ENCODE measurements at regions not wholly inside any gene's neighbourhood (a gene's known extent, or its start where the extent isn't known, plus 50 kb on each side); places are given as distances from the start of the nearest gene placed in this dataset.
"Not testable (repeated sequence)": the region's sequence is repeated elsewhere in the genome, so short reads cannot be mapped to it uniquely, and the experiment has no call there.

DNA sequence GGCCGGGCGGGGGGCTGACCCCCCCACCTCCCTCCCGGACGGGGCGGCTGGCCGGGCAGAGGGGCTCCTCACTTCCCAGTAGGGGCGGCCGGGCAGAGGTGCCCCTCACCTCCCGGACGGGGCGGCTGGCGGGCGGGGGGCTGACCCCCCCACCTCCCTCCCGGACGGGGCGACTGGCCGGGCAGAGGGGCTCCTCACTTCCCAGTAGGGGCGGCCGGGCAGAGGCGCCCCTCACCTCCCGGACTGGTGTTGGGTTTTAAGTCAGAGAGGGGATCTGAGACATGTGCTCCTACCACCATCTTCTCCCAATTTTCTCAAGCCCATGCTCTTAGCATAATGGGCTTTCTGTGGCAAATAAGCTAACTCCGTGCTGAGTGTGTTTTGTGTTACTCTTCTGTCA is 87.5 kb upstream of the TMTC4 start:
- not testable (repeated sequence) for DNase-seq

DNA sequence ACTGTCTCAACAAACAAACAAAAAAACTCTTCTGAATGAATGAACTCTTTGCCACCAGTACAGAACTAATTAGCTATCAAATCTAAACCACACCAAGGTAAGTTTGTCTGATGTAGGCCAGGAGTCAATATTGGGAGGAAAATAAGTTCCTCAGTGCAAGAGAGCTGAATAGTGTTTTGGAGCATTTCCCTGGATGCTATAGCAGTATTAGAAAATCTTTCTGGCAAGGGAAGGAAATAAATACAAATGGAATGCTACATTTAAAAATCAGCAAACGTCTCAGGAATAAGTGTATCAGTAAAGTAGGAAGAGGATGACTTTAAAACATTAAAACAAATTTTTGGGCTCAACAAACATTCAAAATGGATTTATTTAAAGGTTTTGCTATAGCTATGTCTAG is 81.3 kb upstream of the TMTC4 start:
- no peak for DNase-seq

DNA sequence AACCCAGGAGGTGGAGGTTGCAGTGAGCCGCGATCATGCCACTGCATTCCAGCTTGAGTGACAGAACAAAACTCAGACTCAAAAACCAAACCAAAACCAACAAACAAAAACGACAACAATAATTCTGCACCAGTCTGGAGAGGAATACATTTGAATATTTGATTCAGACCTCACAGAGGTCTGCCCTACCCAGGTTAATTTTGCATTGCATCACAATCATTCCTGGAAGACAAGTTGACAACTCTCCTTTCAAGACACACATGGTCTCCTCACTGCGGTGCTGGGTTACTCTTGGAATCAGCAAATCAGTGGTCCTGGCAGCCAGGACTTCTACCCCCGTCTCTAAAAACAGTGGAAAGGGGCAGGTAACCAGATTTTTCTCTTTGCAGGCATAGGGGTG is 79.9 kb upstream of the TMTC4 start:
- no peak for DNase-seq

DNA sequence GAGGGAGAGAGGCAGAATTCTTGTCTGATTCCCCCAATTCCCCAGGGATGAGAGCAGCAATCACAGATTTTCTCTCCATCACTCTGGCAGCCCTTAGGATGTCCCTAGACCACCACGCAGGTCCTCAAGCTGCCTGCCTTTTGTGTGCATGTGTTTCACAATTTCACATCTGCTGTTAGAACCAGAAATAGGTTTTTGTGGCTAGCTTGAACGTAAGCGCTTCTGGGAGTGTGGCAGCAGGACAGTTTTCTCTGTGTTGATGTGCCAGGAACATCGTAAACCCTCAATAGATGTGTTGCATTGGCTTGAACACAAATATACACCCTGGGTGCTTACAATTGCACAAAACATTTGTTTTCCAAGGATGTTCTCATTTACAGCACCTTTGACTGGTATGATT is 78.8 kb upstream of the TMTC4 start:
- peak; percentile 2 for DNase-seq

DNA sequence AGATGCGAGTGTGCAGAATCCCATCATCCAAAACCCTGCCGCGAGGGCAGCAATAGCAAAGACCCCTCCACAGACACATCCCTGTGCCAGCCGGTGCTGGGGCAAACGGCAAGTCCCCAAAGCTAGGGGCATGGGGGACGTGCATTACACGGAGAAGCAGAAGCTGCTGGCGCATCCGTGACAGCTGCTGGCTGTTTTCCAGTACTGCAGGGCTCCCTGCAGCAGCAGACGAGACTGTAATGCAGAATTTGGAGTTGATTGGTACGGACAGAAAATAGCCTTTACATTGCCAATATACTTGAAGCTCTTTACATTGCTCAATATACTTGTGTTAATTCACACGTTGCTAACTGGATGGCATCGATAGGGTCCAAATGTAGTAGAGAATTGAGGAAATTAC is 77.2 kb upstream of the TMTC4 start:
- peak; percentile 3 for DNase-seq

DNA sequence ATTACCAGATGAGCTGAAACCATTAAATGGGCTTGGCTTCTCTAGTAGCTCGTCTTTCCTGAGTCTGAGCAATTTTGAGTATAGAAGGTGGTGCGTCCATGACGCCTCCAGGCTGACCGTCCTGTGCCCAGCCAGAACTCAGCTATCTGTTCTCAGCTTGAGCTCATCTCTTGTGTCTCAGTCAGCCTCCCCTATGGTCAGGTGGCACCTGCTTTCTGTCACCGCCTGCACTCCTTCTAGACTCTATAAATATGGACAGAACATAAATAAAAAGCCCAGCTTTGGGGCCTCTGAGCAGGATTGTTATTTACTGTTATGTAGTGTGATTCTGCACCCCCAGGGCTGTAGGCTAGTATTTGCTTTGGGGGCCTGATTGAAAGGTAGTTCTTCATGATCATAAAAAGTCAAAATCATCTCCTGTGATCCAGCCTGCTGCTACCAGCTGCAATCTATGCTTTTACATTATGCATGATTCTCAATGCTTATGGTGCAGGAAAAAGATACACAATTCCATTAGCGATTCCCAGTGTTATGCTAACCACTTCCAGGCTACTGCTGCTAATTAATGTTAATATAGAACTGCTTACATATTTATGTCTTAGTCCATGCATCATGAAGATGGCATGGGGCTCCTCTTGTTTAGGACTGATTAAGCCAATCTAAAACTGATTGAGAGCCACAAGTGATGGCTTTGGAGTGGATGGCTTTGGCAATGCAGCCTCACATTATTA is 72.5 kb upstream of the TMTC4 start:
- no peak for DNase-seq

DNA sequence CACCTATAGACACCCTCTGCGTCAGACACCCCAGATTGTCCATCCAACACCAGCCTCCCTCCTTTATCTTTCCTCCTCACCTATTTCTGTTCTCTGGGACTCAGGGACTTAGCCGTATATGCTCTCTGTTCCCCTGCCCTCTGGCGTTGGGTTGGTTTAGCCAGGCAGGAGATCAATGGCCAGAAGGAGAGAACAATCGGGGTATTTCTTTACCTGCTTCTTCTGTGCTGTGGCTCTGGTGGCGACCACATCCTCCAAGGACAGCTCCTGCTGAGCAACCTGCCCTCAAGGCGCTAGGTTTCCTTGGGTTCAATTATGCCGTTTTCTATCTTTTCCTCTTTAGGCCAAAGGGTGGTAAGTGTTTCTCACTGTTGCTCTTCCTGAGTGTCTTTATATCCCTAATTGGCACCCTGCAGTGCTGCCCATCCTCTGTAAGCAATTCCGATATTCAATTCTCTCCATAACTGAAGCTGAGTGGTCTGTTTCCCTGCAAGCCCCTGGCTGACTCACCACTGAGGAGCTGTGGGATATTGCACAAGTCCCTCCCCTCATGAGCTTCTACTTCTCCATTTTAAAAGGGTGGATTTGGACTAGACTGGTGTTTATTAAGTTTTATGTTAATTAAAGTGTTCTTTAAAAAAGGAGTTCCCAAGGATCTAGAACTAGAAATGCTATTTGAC is 63.7 kb upstream of the TMTC4 start:
- no peak for DNase-seq

DNA sequence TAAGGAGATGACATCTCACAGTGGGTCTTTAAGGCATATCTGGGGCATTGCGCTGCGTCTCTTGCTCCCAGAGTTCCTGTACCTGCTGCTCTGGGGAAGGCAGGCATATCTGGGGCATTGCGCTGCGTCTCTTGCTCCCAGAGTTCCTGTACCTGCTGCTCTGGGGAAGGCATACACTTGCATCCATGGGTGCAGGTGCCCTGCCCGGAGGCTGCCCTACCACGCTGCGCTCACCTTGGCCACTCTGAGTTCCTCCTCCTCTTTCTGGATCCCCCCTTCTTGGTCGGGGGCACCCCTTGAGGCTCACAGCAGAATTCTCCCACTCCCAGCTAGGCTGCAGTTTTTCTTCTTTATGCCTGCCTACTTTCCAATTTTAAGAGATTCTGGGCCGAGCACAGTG is 60.9 kb upstream of the TMTC4 start:
- no peak for DNase-seq

DNA sequence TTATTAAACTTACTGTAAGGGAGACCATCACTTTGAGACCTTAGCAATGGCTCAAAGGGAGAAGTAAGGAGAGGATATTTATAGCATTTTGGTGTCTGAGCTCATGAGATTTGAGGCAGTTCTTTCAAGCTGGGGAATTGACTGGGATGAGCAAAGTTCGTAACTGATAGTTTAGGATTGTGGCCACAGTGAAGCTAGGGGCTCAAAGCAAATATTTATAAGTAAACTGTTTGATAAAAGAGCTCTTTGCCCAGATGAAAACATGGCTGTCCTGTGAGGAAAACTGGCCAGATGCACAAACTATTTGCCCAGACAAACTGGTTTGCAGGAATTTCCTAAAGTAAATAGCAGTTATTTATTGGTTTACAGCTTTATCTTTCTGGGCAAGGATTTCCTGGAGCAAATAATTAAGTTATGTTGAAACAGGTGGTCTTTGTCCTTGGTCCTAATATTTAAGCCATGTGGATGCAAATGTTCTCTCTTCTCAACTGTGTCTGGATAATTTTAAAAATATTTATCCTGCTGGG is 59.7 kb upstream of the TMTC4 start:
- no peak for DNase-seq

DNA sequence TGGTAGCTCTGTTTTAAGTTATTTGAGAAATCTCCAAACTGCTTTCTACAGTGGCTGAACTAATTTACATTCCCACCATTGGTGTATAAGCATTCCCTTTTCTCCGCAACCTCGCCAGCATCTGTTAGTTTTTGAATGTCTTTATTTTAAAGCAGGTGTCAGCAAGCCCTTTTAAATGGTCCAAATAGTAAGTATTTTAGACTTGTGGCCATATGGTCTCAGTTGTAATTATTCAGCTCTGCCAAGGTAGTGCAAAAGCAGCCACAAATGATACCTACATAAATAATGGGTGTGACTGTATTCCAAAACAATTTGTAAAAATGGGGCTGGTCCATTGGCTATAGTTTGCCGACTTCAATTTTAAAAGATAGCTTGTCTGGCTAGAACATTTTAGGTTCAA is 58.7 kb upstream of the TMTC4 start:
- DNase-seq = no peak

DNA sequence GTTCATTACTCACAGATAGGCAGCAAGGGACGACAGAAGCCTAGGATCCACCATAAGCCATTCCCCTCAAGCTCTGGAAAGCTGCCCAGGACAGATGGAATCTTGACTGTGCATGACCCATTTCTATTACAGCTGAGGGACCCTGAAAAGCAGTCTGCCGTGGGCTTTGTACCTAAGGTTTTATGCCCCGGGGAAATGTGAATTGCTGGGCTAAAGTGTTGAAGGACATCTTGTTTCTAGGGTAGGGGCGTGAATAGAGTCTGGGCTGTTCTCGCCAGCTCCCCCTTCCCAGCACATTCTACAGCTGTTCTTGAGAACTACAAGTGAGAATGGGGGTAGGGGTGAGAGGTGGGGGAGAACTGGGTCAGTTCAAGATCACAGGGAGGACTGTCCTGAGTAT is 53.6 kb upstream of the TMTC4 start:
- no peak for DNase-seq

DNA sequence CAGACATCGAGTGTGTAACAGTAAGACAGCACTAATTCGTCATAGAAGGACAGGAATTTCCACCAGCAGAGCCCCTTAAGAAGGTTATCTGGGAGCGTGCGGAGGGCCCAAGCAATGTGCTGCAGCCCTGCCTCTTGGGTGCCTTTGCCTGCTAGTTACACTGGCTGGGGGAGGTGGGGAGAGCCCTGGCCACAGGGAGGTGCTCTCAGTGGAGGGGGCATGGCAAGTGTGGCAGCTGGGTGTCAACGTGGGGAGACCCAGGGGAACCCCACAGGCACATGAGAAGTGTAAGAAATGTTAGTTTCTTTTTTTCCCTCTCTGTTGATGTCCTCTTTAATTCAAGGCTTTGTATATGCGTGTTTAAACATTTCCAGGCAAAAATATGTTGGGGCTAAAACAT is 50.9 kb upstream of the TMTC4 start:
- no peak for DNase-seq

DNA sequence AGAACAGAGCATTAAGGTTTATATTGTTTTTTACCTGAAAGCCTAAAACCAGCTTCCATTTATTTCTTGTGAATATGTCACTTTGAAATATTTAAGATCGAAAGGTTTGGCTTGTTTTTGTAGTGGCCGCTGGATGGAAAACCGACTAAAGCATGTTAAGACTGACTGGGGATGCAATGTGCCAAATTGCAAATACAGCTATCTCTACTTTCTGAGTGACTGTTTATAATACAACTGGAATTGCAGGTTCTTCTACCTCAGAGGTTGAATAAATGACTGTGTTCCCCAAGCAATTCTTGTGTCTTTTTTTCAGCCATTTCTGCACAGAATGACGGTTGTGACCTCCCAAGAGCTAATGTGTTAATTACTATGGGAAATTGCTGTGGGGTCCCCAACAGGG is 50.0 kb upstream of the TMTC4 start:
- no peak for DNase-seq
